GM12864 (cell line): ENCODE measurements at regions not wholly inside any gene's neighbourhood (a gene's known extent, or its start where the extent isn't known, plus 50 kb on each side); places are given as distances from the start of the nearest gene placed in this dataset.

Source experiments
- DNase-seq: peaks from one replicate; pipeline ENCODE4 v3.0.0-alpha.2; 2011; ENCODE audit warnings: low read depth
- H3K4me3 ChIP-seq: 2 replicates; pipeline ENCODE4 v1.5.1; 2011; ENCODE audit warnings: mild to moderate bottlenecking, low read depth, low read length, control low read depth
- TF ChIP-seq, protein P1 (sequence below): IDR thresholded peaks from 2 replicates; pipeline ENCODE4 v1.5.1; 2011; ENCODE audit warnings: low read depth, mild to moderate bottlenecking, moderate library complexity, low read length, control low read depth, inconsistent platforms; ENCODE audit errors: missing control alignments

DNA sequence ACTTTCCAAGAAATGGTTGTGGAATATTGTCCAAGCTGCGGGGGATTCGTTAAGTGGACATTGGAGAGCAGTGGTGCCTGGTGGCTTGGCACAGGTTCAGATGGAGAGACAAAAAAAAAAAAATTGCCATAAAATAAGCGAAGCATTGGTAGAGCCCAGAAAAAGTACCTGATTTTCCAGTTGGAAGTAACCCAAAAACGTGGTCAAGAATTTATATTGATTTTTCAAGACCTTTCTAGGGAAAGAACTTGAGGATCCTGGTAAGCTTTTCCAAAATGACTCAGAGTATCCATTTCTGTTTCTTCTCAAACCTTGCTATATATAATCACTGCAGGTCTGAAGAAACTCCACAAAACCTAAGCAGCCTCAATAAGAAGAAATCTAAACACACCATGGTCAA lies 94.6 kb downstream of the ING1 start:
- H3K4me3 ChIP-seq = no peak overlapping the region

DNA sequence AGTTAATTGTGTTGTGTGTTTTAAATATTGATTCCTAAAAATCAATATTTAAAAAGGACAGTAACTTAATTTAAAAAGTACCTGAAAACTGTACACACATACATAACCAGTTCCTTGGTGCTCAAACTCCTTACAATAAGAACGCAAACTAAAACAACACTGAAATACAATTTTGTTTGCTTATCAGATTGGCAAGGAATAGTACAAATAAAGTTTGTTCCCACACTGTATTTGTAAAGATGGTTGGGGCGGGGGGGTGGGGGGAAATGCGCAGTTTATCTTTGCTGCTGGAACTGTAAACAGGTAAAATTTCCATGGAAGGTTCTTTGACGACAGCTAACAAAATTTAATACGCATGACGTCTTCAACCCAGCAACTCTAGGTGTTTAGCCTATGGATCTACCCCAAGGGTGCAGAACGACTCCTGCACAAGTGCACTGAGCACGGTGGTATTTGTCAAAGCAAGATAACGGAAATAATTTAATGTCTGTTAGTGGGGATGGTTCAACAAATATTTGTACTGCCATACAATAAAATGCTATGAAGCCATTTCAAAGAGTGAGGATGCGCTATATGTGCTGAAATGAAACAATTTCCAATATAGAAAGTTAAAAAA lies 96.5 kb downstream of the ING1 start:
- H3K4me3 ChIP-seq = no peak overlapping the region
- TF ChIP-seq, protein P1, sequence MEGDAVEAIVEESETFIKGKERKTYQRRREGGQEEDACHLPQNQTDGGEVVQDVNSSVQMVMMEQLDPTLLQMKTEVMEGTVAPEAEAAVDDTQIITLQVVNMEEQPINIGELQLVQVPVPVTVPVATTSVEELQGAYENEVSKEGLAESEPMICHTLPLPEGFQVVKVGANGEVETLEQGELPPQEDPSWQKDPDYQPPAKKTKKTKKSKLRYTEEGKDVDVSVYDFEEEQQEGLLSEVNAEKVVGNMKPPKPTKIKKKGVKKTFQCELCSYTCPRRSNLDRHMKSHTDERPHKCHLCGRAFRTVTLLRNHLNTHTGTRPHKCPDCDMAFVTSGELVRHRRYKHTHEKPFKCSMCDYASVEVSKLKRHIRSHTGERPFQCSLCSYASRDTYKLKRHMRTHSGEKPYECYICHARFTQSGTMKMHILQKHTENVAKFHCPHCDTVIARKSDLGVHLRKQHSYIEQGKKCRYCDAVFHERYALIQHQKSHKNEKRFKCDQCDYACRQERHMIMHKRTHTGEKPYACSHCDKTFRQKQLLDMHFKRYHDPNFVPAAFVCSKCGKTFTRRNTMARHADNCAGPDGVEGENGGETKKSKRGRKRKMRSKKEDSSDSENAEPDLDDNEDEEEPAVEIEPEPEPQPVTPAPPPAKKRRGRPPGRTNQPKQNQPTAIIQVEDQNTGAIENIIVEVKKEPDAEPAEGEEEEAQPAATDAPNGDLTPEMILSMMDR = no peak
- DNase-seq = no peak

More for the DNA sequence above, 94.6 kb downstream of the ING1 start:
- TF ChIP-seq, protein P1 = no peak
- no peak for DNase-seq

DNA sequence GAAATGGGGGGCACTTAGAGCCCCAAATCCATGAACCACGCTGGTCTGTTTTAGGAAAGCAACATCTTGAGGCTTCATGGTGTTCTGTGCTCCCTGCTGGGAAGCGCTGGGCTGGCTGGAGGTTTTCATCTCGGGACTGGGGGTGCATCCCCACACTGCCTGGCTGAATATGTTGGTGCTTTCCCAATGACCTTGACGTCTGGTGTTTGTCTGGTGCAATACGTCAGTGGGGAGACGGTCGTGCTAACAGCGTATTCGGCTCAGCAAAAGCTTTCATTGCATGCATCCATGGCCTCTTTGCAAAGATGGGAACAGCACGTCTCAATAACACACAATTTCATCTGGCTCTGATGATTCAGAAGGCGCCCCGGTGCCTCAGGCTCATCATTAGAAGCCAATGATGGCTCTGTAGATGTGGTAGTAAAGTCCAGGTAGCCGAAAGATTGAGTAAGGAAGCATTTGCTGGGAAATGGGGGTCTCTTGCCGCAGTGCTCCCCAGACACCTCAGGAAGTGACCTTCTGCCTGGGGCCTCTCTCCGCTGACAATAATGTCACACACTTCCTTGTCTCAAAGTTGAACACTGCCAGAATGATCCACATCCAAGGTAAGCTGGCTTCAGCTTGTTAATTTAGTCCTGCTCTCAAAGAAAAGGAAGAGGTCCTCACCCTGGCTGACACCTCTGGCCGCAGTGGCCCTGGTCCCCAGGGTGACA lies 97.7 kb downstream of the ING1 start:
- no peak overlapping the region for H3K4me3 ChIP-seq
- TF ChIP-seq, protein P1 = no peak
- DNase-seq = no peak

DNA sequence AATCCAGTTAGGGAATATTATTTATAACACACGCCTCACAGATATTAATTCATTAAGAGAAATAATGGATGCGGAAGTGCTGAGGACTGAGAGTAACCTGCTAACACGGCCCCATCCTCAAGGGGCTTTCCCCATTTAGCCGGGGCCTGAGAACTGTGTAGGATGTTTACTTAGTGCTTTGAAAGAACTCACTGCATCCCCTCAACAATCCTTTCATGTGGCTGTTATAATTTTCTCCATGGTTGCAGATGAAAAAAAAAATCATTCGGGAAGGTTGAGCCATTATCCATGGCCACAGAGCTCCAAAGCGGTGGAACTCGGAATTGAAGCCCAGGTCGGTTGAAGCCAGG lies 98.2 kb downstream of the ING1 start:
- no peak for DNase-seq
- TF ChIP-seq, protein P1 = no peak
- no peak overlapping the region for H3K4me3 ChIP-seq

DNA sequence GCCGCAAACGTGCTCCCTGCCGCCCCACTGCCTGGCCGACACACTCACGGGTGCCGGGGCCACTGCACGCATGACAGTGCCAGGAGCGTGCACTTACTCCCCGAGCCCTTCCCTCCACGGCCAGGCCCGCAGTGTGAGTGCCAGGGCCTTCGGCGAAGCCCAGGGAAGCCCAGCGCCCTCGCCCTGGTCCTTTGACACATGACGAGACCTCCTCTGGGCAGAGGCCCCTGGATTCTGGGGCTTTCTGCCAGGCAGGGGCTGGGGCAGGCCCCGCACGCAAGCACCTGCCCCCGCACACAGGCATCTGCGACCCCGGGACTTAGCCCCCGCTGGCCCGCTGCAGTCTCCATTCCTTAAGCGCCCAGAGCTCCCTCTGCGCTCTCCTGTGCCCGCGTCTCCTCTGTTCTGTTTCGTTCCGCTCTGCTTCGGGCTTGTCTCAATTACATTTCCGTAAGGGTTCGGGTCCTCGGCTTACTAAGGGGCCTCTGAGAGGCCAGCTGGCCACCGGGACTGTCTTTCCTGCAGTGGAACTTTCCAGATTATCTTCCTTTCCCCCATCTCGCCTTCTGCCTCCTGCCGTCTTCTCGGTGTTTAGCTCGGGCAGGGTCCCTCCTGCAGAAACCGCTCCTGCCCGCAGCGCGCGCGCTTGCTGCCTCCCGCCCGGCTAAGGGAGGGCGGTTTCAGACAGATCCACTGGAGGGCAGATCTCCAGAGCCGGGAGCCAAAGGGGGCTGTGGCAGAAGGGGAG lies 98.8 kb downstream of the ING1 start:
- no peak overlapping the region for H3K4me3 ChIP-seq
- DNase-seq = no peak
- TF ChIP-seq, protein P1 = no peak

DNA sequence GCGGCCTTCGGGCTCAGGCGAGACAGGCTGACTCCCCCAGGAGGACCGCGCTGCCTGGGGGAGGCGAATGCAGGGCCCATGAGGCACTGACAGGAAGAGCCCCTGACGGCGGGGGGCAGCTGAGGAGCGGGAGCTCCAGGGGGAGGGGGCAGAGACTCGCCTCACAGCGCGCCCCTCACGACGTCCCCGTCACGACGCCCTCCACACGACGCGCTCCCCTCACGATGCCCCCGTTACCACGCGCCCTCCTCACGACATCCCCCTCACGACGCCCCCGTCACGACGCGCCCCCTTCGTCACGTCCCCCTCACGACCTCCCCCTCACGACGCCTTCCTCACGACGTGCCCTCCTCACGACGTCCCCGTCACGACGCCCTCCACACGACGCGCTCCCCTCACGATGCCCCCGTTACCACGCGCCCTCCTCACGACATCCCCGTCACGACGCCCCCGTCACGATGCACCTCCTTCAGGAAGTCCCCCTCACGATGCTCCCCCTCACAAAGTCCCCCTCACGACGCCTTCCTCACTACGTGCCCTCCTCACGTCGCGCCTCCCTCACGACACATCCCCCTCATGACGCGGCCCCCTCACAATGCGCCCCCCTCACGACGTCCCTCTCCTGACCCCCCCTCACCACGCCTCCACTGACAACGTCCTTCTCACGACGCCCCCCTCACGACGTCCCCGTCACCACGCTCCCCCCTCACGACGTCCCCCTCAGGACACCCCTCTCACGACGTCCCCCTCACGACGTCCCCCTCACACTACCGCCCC lies 99.6 kb downstream of the ING1 start:
- no peak overlapping the region for H3K4me3 ChIP-seq
- TF ChIP-seq, protein P1 = no peak

More for the DNA sequence above, 99.6 kb downstream of the ING1 start:
- no peak for DNase-seq
